ENCODE measurements at regions not wholly inside any gene's neighbourhood (a gene's known extent, or its start where the extent isn't known, plus 50 kb on each side); places are given as distances from the start of the nearest gene placed in this dataset.
"Not testable (repeated sequence)": the region's sequence is repeated elsewhere in the genome, so short reads cannot be mapped to it uniquely, and the experiment has no call there.

DNA sequence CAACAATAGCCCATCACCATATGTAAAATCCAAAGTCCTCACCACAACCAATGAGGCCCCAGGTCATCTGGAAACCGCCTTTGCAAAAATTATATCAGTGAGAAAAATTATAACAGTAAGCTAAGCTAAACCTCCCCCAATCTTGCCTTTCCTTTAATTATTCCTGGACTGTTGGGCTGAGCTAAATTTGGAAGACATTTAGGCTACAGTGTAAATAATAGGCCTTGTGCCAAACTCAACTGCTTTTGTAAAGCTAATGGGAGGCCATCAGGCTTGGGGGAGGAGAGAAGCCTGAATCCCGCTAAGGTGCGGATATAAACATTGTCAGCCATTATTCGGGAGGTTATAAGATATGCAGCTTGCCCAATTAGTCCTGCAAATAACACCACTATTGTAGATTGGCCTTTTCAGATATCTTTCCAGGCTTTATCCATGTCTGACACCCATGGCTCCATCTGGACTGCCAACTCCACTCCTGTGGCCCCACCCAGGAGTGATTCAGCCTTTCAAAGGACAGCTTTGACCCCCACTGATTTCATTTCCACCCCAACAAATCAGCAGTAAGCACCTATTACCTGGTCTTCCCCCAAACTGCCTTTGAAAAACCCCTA lies 53.0 kb upstream of the CA12 start:
- no peak for DNase-seq

DNA sequence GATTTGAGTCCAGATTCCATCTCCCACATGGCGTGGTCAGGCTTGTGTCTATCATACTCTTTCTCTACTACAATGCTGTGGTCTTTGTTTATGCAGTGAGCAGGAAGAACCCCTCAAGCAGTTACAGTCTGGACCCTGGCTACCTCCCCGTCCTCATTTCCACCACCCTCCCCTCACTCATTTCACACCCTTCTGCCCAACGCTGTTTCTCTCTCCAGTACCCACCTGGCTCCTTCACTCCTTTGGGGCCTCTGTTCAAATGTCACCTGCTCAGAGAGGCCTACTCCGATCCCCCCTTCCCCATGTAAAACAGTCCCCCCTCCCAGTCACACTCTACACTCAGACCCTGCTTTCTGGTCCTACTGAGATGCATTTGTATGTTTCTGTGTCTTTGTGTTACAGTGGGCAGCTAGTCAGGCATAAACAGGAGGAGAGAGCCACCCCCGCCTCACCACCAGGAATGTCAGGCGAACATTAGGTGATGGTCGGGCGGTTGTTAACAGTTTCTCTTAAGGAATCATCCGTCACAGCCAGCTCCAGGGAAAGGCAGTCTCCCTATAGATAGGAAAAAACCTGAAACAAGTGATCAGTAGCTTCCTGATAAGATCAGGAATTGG lies 53.7 kb upstream of the CA12 start:
- DNase-seq, result no peak

DNA sequence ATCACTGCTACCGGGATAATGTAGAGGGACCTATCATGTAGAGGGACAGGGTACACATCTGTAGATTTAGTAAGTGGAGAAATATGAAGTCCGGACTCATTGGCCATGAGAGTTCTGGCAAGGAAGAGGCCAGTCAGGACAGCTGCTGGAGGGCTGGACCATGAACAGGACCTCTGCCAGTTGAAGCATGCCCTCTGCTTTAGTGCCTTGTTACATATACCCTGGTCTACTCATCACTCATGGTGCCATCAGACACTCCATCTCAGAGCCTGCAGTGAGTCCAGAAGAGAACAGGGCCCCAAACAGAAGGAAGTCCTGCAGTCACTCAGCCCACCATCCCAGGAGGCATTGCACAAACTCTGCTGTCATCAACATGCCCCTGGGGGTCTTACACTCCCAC lies 54.7 kb upstream of the CA12 start:
- DNase-seq, result no peak

DNA sequence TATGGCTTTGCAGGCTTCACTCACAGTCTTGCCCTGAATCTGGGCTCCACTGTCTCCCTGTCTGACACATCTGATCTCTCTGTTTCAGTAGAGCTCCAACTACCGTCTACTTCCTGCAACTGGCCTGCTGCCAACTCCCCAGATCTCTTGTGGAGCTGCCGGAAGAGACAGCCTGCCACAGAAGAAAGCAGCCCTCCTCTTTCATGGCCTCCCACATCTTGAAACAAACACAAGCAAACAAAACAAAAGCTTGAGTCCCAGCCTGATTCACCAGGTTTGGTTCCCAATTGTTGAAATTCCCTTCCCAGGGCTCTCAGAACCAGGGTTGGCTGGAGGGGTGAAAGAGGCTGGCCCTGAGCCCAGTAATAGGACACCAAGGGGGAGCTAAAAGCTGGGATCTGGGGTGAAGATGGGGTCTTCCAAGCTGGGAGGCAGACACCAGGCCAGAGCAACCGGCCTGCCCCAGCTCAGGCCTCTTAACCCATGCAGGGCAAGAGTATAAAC lies 55.3 kb upstream of the CA12 start:
- DNase-seq, result peak; percentile 73

DNA sequence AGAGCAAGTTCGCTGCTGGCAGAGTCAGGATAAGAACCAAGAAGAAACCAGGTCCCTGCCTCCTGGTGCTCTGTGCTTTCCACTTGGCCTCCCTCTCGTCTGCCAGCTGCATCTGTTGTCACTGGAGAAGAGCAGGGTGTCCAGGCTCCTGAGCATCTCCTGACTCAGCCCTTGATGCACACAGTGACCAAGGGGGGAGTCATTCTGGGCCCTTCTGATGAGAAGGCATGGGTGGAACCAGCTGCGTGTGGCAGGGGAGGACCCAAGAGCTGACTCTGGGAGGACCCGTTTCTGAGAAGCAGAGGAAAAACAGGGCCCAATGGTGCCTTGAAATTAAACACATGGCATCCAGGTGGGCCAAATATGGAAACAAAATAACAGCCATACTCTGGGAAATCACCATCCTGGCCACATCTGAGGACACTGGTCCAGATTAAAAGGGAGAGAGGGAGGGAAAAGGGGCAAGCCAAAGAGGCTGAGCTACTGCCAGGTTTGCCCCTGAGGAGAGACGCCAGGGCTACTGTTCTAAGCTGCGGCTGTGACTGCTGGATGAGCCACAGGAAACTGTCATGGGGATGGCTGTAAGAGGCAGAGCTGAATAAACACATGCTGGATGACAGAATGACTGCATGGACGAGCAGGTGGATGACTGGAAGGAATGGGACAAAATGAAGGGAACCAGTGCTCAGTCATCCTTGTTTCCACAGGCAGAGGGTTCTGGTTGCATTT lies 58.1 kb upstream of the CA12 start:
- no peak for DNase-seq

DNA sequence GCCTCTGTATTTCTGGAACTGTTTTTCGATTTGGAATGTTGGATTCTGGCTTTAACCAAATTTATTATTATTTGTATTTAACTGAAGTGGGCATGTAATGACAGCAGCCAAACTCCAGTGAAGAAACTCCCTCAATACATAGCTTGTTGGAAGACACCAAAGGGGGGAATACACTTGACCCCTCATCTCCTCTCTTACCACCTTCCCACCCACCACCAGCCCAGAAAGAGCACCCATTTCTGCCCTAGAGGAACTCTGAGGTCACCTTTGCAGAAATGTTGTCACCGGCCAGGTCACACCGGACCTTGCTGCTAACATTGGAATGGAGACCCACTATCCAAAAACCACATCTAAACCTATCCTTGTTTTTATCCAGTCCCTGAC lies 58.6 kb upstream of the CA12 start:
- no peak for DNase-seq

DNA sequence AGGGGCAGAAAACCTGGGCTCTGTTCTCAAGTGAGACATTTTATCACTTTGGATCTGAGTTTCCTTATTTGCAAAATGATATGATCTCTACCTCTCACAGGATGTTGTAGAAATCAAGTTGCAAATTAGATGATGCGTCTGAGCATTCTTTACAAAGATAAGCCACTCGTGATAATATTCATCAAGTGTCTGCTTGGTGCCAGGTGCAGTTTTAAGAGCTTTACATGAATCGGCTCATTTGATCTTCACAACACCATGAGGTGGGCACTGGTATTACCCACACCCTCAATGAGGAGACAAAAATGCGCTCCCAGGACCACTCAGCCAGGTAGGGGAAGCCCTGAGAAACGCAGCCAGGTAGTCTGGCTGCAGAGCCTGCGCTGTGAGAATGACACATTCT lies 59.1 kb upstream of the CA12 start:
- no peak for DNase-seq

DNA sequence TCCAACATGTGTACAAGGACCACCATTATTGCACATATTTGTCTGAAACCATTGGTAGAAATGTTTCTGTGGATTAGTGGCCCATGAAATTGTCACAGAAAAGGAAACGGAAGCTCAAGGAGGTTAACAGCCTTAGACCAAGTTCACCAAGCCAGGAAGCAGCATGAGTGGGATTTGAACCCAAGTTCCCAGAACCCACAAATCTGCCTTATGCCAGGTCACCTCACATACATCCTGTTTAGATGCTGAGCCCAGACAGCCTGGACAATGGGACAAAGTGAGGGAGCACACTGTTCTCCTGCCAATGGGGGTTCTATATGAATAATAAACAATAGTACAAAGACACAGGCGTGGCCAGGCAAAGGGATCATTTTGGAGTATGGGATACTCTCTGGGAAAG lies 59.6 kb upstream of the CA12 start:
- no peak for DNase-seq

DNA sequence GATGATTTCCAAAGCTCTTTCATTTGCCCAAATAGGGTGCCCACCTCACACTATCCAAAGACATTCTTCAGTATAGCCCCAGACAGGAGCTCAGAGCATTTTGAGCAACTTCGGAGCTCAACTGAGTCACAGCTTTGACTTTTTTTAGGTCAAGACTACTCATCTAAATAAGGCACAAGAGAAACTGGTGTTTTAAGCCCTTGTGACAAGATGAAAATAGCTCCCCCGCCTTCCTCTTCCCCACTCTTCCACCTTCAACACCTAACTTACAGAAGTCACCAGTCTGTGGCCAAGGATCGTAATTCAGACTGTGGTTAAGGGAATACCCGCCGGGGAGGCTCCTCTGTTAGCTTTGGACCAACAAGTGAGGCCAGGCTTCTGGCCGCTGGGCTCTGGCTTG lies 60.4 kb upstream of the CA12 start:
- no peak for DNase-seq

DNA sequence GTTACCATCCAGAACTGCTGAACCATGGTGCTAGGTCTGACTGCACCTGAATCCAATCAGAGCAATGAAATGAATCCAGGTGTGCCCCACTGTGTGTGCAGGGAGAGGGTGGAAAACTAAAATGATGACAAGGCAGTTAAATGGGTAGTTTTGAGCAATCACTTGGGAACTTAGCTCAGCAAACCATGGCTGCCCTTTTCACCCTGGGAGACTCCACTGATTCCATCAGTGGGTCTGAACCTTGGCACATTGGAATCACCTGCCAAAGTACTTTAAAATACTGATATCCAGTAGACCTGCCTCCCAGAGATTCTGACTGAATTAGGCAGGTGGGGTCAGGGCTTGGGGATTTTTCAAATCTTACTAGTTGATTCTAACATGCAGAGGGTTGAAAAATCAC lies 59.8 kb upstream of the USP3 start:
- DNase-seq, result no peak

DNA sequence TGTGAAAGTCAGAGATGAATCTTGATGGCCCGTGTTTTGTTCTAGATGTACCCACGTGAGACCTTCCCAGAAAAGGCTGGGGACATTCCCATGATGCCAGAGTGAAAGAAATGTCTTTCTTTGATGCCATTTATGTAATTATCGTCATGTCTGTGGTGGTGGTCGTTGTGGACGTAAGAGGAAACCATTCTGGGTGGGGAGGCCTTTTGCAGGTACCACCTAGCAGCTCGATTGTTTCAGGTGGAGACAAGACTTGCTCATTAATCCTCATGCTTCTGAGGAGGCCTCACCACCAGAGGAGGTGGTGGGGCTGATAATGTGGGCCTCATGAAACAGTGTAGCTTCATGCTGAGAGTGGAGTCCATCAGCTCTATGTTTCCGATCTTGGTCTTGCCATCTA lies 58.1 kb upstream of the USP3 start:
- no peak for DNase-seq

DNA sequence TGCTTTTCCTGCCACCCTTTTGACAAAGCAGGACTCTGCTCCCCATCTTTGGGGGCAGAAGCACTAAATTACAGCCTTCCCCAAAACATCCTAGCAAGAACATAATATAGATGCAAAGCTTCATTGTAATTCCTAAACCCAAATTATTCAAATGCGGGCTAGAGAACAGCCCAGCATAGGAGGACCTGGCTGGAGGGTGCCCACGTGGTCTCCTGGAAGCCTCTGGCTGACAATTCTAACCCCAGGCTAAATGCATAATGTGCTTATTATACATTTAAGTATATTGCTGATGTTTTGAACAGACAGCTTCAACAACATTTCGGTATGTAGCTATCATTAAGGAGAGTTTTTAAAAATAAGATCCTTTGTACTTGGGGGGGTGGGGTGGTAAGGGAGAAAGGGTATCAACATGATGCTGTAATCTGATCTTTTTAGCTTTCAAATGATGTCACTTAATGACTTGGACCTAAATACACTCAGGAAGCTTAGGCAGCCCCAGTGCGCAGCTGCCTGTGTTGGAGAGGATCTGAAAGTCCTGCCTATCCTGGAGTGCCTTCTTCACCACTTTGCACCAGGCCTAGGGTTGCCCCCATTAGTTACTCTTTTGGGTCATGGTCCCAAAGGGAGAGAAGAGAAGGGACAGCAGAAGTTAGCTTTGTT lies 57.2 kb upstream of the USP3 start:
- peak; percentile 75 for DNase-seq

DNA sequence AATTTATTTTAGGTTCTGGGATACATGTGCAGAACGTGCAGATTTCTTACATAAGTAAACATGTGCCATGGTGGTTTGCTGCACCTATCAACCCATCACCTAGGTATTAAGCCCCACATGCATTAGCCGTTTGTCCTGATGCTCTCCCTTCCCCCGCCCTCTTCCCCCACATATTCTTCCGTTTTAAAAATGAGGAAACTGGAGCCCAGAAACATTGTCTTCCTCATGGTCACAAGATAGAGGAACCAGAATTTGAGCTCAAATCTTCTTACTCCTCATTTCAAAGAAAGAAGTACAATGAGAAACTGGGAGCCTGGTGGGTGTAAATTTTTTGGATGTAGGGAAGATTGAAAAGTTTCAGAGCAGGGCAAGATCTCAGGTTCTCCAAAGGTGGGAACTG lies 56.1 kb upstream of the USP3 start:
- no peak for DNase-seq

DNA sequence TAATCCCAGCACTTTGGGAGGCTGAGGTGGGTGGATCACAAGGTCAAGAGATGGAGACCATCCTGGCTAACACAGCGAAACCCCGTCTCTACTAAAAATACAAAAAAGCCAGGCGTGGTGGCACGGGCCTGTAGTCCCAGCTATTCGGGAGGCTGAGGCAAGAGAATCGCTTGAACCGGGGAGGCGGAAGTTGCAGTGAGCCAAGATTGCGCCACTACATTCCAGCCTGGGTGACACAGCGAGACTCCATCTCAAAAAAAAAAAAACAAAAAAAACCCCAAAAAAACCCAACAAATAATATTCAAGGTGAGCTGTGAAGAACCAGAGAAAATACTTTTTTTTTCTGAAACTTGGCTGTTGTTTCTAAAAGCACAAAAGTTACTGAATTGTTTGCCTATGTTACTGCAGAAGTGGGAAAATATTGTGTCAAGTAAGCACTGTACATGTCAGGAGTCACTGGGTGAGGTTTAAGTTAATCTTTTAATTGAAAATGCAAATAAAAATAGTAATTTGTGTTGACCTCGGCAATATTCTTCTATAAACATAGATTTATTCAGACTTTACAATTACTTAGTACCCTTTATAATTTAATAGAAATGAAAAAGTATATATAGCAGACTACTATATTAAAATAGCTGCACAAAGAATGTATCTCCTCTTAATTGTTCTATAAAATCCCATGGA lies 55.4 kb upstream of the USP3 start:
- not testable (repeated sequence) for DNase-seq

DNA sequence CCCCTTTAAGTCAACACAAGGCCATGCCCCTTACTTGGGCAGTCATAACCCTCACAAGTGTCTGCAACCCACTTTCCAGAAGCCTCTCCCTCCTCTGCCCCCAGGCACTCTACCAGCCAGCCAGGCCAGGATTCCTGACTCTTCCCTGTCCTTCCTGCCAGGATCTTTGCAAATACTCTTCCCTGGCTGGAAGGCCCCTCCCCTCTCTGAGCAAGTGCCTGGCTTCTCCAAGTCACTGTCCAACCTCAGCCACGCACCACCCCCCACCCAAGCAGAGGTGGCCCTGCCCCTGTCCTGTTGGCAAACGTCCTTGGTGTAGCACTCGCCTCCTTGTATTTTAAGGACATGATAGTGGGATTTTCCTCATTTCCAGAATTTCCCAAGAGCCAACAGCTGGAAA lies 54.7 kb upstream of the USP3 start:
- DNase-seq, result no peak

DNA sequence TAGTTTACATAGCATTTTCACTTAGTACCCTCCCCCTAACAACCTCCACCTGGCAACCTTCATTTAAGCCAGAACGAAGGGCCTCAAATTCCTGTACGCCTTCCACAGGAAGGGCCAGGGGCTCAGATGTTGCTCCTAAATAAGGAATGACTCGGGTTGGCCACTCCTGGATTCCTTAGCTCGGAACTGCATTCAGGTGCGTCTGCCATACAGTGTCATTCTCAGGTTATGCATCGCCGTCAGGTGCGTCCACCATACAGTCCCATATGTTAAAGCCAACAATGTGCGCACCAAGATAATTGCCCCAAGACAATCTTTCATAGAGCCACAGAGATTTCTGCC lies 53.5 kb upstream of the USP3 start:
- DNase-seq, result no peak

DNA sequence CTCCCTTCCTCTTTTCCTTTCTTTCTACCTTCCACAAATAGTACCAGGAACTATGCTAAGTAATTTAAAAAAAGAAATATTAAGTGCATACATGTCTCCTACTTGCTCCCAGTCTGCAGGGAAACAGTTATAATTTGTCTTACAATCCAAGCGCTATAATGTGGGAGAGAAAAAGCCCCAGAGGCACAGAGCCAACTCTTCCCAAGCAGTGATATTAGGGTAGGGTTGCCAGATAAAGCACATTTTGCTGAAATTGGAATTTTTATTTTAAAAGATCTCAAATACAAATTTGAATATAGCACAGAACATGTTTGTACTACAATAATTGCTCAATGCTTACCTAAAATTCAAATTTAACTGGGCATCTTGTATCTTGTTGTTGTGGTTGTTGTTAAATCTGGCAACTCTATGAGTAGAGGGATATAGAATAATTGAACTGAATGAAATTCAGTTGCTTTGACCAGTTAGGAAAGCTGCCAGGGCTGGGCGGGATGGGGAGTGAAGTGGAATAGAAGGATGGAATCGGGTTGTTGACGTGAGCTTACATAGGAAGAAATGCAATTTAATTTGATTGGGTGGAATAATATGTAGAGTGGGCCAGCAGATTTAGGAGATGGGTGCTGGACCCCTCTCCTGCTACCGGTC lies 52.6 kb upstream of the USP3 start:
- DNase-seq, result no peak

DNA sequence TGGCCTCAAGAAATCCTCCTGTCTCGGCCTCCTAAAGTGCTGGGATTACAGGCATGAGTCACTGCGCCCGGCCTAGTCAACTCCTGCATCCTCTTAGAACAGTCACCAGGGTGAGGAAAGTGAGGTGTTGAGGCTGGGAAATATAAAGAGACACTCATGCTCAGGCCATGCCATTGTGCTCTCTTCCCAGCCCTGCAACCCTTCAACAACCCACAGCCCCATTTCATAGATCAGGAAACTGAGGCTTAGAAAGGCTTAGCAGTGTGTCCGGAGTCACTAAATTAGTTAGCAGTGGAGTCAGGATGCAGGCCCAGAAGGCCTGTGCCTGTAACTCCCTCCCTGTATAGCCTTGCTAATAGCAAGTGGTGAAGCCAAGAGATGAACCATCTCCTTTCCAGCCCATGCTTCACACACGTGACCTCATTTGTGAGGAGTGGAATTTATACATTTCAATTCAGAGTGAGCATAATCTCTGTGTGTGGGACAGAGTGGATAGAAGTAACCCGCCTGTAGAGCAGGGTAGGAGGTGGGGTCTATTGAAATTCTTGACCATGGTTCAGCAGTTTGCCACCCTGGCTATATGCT lies 51.7 kb upstream of the USP3 start:
- DNase-seq, result no peak

DNA sequence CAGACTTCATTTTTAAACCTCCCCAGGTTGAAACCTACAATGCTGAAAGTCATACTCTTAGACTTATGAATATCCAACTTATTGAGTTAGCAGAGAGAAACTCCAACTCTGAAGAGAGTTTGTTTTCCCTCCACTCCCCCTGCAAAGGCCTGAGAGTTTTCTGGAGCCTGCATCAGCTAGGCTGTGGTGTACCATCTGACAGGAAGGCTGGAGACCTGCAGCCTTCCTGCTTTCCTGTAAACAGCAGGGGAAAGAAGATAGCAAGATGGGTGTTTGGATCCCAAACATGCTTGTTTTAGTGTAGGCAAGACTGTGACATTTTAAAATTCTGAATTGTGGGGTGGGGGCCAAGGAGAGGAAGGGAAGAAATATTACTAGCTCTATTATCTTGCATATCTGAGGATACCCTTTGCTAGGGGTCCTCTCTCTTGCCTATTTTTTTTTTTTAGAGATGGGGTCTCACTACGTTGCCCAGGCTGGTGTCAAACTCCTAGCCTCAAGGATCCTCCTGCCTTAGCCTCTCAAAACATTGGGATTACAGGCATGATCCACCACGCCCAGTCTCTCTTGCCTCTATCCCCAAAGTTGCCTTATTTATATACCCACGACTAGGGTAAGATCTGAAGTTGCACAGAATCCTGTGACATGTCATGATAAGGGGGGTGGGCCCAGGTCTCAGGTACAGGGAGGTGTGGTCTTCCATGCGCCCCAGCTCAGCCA lies 51.0 kb upstream of the USP3 start:
- DNase-seq, result no peak

DNA sequence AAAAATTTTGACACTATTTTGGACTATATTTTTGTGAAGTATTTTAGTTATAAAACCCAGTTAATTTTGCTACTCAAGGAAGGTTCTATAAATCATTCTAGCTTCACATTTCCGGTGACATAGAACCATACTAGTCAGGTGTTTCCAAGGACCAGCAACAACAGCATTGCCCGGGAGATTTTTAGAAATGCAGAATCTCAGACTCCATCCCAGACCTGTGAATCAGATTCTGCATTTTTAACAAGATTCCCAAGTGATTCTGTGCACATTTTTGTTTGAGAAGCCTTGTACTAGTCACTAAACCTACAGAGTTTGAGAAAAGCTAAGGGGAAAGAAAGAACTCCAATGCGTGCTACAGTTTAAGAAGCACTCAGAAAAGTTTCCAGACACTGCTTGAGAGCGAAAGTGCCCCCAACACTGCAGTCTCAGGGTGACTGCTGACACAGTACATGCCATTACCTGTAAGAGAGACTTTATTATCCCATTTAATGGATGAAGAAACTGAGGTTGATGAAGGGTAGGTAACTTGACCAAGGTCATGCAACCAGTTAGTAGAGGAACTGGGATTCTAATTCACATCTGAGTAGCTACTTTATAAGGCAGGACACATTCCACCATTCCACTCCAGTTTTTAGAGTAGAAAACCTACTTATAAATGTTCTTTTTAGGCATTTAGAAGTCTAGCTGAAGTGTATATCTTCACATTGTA lies 49.7 kb upstream of the USP3 start:
- no peak for DNase-seq
